ENCODE measurements at regions not wholly inside any gene's neighbourhood (a gene's known extent, or its start where the extent isn't known, plus 50 kb on each side); places are given as distances from the start of the nearest gene placed in this dataset.

DNA sequence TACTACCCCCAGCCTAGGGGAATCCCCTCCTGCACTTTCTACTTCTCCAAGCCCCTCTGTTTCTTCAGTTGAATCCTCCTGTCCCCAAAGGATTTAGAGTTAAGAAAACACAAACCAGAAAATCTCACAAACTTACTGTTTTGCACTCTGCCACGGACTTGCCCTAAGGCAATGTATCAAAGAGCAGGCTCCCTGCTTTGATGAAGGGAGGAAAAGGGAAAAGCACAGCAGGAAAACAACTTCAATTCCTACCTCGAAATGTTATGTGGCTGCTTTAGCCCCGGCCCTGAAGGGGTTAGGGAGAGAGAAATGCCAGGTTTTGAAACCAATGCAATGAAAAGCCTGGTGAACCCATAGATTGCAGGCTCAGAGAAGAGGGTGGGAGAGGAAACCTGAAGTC, 254.7 kb downstream of the MAN2A1 start:
- 91 to 95% methylated on average over 3 of the region's 3 CpGs for WGBS, 2 donors
- no peaks in the 10 kb centered on the region for H3K9me3 ChIP-seq
- intact Hi-C loops (cut with DNase I), result no loop called here
- H3K27me3 ChIP-seq, result no peaks in the 10 kb centered on the region
- TF ChIP-seq, protein P1, sequence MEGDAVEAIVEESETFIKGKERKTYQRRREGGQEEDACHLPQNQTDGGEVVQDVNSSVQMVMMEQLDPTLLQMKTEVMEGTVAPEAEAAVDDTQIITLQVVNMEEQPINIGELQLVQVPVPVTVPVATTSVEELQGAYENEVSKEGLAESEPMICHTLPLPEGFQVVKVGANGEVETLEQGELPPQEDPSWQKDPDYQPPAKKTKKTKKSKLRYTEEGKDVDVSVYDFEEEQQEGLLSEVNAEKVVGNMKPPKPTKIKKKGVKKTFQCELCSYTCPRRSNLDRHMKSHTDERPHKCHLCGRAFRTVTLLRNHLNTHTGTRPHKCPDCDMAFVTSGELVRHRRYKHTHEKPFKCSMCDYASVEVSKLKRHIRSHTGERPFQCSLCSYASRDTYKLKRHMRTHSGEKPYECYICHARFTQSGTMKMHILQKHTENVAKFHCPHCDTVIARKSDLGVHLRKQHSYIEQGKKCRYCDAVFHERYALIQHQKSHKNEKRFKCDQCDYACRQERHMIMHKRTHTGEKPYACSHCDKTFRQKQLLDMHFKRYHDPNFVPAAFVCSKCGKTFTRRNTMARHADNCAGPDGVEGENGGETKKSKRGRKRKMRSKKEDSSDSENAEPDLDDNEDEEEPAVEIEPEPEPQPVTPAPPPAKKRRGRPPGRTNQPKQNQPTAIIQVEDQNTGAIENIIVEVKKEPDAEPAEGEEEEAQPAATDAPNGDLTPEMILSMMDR (IDR thresholded peaks at IDR 0.05), result no peak
- no peak for TF ChIP-seq POLR2A (IDR thresholded peaks at IDR 0.05)
- H3K27ac ChIP-seq, result no peak overlapping the region
- H3K4me3 ChIP-seq (replicated peaks in 1 of 3), result no peak overlapping the region
- DNase-seq, result no peak
- no peaks in the 10 kb centered on the region for H3K36me3 ChIP-seq
- no peaks in the 10 kb centered on the region for H3K4me1 ChIP-seq

DNA sequence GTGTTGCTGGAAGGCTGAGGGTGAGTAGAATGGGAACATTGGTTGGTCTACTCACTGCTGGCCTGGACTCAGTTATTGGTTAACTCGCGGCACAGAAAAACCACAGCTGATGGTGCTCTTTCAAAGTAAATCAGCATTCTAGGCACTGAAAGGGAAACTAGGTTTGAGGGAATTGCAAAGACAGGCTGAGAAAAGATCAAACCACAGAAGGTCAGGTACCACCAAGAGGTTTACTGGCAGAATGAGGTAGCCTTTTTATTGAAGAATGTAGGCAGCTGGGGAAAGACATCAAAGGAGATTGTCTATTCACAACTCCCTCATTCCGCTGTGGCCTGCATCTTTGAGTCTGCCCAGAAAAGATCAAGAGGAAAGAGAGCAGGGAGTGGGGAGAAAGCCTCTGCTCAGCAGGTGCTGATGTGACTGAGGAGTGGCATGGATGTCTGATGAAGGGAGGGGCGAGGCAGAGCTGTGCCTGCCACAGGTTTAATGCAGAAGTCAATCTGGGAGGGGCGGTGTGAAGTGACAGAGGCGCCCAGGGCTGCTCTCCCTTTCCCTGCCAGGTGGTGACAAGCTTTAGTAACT, 255.5 kb downstream of the MAN2A1 start:
- Histone ChIP-seq H3K4me1 (no peaks in the 10 kb centered on the region), H3K36me3 (no peaks in the 10 kb centered on the region), H3K27me3 (no peaks in the 10 kb centered on the region), H3K9me3 (no peaks in the 10 kb centered on the region), H3K4me3 (replicated peaks in 1 of 3) (no peak overlapping the region), H3K27ac (no peak overlapping the region)
- 85 to 86% methylated on average over 6 of the region's 6 CpGs for WGBS, 2 donors
- no peak for TF ChIP-seq POLR2A (IDR thresholded peaks at IDR 0.05)
- intact Hi-C loops (cut with DNase I), result no loop called here
- no peak for DNase-seq

DNA sequence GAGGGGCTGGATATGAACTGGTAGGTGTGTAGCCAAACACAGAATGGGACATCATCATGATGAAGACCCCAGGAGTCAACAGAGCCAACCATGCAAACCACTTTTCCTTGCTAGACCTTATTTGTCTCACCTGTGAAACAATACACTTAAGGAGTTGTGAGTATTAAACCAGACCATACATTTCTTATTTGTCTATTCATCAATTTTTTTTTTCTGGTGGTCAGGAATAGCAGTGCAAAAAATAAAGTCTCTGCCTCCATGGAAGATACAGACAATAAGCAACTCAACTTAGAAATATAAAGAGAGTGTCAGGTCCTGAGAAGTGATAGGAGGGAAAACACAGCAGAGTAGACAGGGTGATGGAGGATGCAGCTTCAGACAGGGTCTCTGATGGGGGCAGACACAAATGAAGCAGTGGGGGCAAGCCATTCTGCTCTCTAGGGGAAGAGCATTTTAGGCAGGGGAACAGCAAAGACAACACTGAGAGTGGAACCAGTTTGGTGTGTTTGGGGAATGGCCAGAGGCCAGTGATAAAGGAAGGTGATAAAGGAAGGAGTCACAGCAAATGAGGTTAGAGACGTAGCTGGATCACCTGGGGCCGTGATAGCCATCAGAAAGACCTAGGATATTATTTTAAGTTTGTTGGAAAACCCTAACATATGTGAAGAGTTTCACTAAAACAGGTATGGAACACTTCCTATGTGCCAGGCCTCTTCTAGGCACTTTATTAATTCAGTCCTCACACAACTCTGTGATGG, 256.2 kb downstream of the MAN2A1 start:
- Histone ChIP-seq H3K4me1 (no peaks in the 10 kb centered on the region), H3K27ac (no peak overlapping the region), H3K36me3 (no peaks in the 10 kb centered on the region), H3K27me3 (no peaks in the 10 kb centered on the region), H3K4me3 (replicated peaks in 1 of 3) (no peak overlapping the region), H3K9me3 (no peaks in the 10 kb centered on the region)
- 92 to 93% methylated on average over 2 of the region's 2 CpGs for WGBS, 2 donors
- intact Hi-C loops (cut with DNase I), result no loop called here
- no peak for DNase-seq
- TF ChIP-seq, protein P1 (IDR thresholded peaks at IDR 0.05), result no peak
- no peak for TF ChIP-seq POLR2A (IDR thresholded peaks at IDR 0.05)

DNA sequence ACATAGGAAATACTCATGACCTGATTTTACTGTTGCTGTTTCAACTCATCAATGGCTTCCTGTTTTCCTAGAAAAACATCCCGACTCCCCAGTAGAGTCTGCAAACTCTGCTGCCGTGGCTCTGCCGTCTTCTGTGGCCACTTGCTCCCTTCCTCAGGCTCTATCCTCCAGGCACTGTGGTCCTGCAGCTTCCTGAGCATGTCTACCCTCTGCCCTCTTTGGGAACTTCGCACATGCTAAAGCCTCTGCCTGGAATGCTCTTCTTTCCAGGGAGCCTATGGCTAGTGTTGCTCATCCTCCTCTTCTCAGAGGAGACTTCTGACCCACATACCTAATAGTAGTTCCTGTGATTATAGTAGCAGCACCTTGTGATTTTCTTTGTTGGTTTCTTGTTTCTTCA, 256.9 kb downstream of the MAN2A1 start:
- Histone ChIP-seq H3K4me3 (replicated peaks in 1 of 3) (no peak overlapping the region), H3K9me3 (no peaks in the 10 kb centered on the region), H3K27ac (no peak overlapping the region), H3K27me3 (no peaks in the 10 kb centered on the region), H3K36me3 (no peaks in the 10 kb centered on the region), H3K4me1 (no peaks in the 10 kb centered on the region)
- DNase-seq, result no peak
- 65 to 71% methylated on average over 4 of the region's 4 CpGs for WGBS, 2 donors
- intact Hi-C loops (cut with DNase I), result no loop called here
- no peak for TF ChIP-seq POLR2A (IDR thresholded peaks at IDR 0.05)
- TF ChIP-seq, protein P1 (IDR thresholded peaks at IDR 0.05), result no peak

DNA sequence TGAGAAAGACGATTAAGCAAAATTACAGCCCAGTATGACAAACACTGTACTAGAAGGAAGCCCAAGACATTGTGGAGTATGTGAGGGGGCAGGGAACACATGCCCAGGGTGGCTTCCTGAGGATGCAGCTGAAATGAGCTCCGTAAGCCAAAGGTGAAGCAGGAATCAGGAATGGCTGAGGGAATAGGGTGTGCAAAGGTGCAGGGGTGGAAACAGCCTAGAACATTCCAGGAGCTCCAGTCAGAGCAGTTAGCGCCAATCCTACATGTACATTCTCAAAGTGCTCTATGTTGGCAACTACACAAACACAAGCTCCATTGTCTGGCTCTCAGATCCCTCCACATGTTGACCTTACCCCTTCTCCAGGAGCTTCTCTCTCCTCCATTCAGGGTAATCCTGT, 257.9 kb downstream of the MAN2A1 start:
- no peaks in the 10 kb centered on the region for H3K4me1 ChIP-seq
- intact Hi-C loops (cut with DNase I), result no loop called here
- no peaks in the 10 kb centered on the region for H3K9me3 ChIP-seq
- H3K27ac ChIP-seq, result no peak overlapping the region
- no peak for DNase-seq
- no peak overlapping the region for H3K4me3 ChIP-seq (replicated peaks in 1 of 3)
- 83 to 87% methylated on average over 3 of the region's 3 CpGs for WGBS, 2 donors
- TF ChIP-seq, protein P1 (IDR thresholded peaks at IDR 0.05), result no peak
- TF ChIP-seq POLR2A (IDR thresholded peaks at IDR 0.05), result no peak
- no peaks in the 10 kb centered on the region for H3K36me3 ChIP-seq
- no peaks in the 10 kb centered on the region for H3K27me3 ChIP-seq
